Choroid plexus epithelial cell (primary cell): ENCODE measurements at regions not wholly inside any gene's neighbourhood (a gene's known extent, or its start where the extent isn't known, plus 50 kb on each side); places are given as distances from the start of the nearest gene placed in this dataset.

ENCODE experiments used
- DNase-seq: peaks from one replicate; pipeline ENCODE4 v3.0.0-alpha.2; 2010; ENCODE audit warnings: low read depth
- H3K4me3 ChIP-seq: 2 replicates; pipeline ENCODE4 v1.5.1; 2011; ENCODE audit warnings: low read depth, mild to moderate bottlenecking, control low read depth, low read length, moderate library complexity
- TF ChIP-seq, protein P1 (sequence below): conservative IDR thresholded peaks from 2 replicates; pipeline ENCODE4 v1.5.1; 2011; ENCODE audit warnings: low read depth, mild to moderate bottlenecking, control low read depth, inconsistent platforms, low read length, moderate library complexity

- TF ChIP-seq, protein P1, sequence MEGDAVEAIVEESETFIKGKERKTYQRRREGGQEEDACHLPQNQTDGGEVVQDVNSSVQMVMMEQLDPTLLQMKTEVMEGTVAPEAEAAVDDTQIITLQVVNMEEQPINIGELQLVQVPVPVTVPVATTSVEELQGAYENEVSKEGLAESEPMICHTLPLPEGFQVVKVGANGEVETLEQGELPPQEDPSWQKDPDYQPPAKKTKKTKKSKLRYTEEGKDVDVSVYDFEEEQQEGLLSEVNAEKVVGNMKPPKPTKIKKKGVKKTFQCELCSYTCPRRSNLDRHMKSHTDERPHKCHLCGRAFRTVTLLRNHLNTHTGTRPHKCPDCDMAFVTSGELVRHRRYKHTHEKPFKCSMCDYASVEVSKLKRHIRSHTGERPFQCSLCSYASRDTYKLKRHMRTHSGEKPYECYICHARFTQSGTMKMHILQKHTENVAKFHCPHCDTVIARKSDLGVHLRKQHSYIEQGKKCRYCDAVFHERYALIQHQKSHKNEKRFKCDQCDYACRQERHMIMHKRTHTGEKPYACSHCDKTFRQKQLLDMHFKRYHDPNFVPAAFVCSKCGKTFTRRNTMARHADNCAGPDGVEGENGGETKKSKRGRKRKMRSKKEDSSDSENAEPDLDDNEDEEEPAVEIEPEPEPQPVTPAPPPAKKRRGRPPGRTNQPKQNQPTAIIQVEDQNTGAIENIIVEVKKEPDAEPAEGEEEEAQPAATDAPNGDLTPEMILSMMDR, result no peak
- no peak overlapping the region for H3K4me3 ChIP-seq
- no peak for DNase-seq
Measured at GRCh38 chr17:51537996-51538550, 277.7 kb downstream of the UTP18 start.

- H3K4me3 ChIP-seq, result no peak overlapping the region
- no peak for DNase-seq
- TF ChIP-seq, protein P1, result no peak
Measured at GRCh38 chr17:51540151-51540550, 279.8 kb downstream of the UTP18 start.

DNA sequence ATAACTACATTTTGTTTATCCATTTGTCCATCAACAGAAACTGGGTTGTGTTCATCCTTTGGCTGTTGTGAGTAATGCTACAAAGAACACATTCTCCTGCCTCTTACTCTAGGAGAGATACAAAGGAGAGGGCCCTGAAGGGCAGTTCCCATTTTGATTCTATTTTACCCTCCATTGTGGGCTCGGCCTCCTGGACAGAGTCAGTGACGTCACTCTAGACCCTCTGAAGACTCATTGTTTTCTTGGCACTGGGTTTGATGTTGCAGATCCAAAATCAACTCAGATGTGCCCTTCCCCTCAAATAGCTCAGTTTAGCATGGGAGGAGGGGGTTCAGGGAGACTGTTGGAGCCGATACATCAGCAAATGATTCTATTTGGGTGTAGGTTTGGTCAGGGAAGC is 280.9 kb downstream of the UTP18 start:
- DNase-seq, result no peak
- H3K4me3 ChIP-seq, result no peak overlapping the region
- TF ChIP-seq, protein P1, result no peak

DNA sequence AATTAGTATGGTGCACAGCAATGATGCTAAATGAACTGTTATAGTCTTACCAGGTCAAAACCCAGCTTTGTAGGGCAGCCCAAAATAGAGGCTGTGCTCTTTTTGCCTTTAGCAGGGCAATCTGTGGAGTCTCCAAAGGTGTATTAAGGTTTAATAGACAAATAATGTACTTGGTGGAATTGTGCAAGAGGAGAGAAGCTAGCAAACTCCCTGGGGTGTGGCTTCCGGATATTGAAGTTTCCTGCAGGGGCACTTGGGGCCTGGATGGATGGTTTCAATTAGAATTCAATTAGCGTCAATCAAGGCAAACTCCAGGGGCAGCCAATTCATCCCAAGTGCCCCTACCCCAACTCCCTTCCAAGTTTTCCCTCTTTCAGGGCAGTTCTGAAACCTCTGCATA is 285.8 kb downstream of the UTP18 start:
- no peak for DNase-seq
- TF ChIP-seq, protein P1, result no peak
- H3K4me3 ChIP-seq, result no peak overlapping the region

DNA sequence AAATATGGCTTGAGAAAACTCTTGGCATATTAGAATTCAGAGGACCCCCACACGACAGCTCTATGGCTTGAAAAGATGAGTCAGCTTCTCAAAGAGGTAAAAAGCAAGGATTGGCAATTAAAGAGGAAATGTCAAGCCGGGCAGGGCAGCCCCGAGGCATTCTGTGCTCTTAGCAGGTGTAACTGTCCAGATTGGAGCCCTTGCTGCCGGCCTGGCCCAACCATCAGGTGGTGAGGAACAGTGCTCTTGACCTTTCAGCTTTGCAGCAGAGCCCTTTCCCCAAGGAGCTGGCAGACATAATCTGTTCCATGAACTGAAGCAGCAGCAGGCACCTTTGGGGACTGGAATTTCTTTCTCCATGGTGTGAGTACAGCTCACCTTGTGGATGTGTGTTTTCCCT is 287.8 kb downstream of the UTP18 start:
- TF ChIP-seq, protein P1, result no peak
- no peak overlapping the region for H3K4me3 ChIP-seq
- no peak for DNase-seq

GRCh38 chr17:51555153-51555552 is 294.8 kb downstream of the UTP18 start:
- TF ChIP-seq, protein P1, result no peak
- H3K4me3 ChIP-seq, result no peak overlapping the region
- no peak for DNase-seq

DNA sequence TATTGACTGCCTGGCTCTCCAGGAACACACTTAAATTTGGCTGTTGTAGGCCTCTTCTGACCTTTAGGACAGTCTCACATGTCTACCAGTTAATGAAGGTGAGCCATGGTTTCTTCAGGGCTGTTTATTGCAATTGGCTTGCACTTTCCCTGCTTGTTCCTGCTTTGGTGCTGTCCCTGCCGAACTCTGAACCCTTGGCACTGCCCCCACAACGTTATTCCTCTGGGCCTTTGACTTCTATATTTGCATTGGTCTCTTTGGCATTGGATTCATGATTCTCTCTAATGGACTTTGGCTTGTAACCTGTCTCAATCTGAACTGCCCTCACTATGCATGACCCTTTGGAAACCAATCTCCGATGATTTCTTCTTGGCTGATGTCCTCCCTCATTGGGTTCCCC is 299.4 kb downstream of the UTP18 start:
- TF ChIP-seq, protein P1, result no peak

More for the DNA sequence above, 299.4 kb downstream of the UTP18 start:
- DNase-seq, result no peak
- no peak overlapping the region for H3K4me3 ChIP-seq
